ENCODE measurements at regions not wholly inside any gene's neighbourhood (a gene's known extent, or its start where the extent isn't known, plus 50 kb on each side); places are given as distances from the start of the nearest gene placed in this dataset.

- TF ChIP-seq, protein P1, sequence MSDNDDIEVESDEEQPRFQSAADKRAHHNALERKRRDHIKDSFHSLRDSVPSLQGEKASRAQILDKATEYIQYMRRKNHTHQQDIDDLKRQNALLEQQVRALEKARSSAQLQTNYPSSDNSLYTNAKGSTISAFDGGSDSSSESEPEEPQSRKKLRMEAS (IDR thresholded peaks at IDR 0.05): no peak
- TF ChIP-seq EZH2 (IDR thresholded peaks at IDR 0.05) (no peak), SP1 (IDR thresholded peaks at IDR 0.05; ENCODE audit: low read depth) (no peak), POLR2A (IDR thresholded peaks at IDR 0.05; ENCODE audit: borderline replicate concordance, extremely low read depth, insufficient read depth, insufficient read length) (no peak), POLR2AphosphoS5 (IDR thresholded peaks at IDR 0.05; ENCODE audit: low read depth, low read length) (no peak), RAD21 (IDR thresholded peaks at IDR 0.05; ENCODE audit: low read depth) (peak; percentile 65), EZH2phosphoT487 (IDR thresholded peaks at IDR 0.05; ENCODE audit: borderline replicate concordance) (no peak), ATF3 (IDR thresholded peaks at IDR 0.05) (no peak), ZFX (IDR thresholded peaks at IDR 0.05) (no peak), ZNF274 (IDR thresholded peaks at IDR 0.05; ENCODE audit: low read depth, low read length) (no peak), SIN3A (IDR thresholded peaks at IDR 0.05; ENCODE audit: low read depth) (no peak)
- TF ChIP-seq, protein P2, sequence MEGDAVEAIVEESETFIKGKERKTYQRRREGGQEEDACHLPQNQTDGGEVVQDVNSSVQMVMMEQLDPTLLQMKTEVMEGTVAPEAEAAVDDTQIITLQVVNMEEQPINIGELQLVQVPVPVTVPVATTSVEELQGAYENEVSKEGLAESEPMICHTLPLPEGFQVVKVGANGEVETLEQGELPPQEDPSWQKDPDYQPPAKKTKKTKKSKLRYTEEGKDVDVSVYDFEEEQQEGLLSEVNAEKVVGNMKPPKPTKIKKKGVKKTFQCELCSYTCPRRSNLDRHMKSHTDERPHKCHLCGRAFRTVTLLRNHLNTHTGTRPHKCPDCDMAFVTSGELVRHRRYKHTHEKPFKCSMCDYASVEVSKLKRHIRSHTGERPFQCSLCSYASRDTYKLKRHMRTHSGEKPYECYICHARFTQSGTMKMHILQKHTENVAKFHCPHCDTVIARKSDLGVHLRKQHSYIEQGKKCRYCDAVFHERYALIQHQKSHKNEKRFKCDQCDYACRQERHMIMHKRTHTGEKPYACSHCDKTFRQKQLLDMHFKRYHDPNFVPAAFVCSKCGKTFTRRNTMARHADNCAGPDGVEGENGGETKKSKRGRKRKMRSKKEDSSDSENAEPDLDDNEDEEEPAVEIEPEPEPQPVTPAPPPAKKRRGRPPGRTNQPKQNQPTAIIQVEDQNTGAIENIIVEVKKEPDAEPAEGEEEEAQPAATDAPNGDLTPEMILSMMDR (IDR thresholded peaks at IDR 0.05 in 2 of 3, conservative IDR thresholded peaks at IDR 0.05 in 1 of 3; ENCODE audit: borderline replicate concordance in 1 of 3, insufficient read depth in 1 of 3, low read depth in 2 of 3, low read length in 2 of 3): peak; percentile 40 to 83 (median 67); a peak in 5 of 6 replicates
Measured at GRCh38 chr2:164061129-164061746, 325.4 kb upstream of the FIGN start.
